Immature natural killer cell (primary cell): ENCODE measurements at regions not wholly inside any gene's neighbourhood (a gene's known extent, or its start where the extent isn't known, plus 50 kb on each side); places are given as distances from the start of the nearest gene placed in this dataset.
"Not testable (repeated sequence)": the region's sequence is repeated elsewhere in the genome, so short reads cannot be mapped to it uniquely, and the experiment has no call there.

Experiments
- DNase-seq, 3 donors: peaks; one replicate each; pipeline ENCODE4 v3.0.0; 2022; ENCODE audit warnings: mixed read lengths in 1 of 3
- H3K27ac Mint-ChIP-seq, 6 donors: one replicate each; pipeline ENCODE4 v1.8.0; 2020; ENCODE audit warnings: mixed read lengths in 6 of 6, mild to moderate bottlenecking in 5 of 6, inconsistent platforms in 4 of 6, moderate library complexity in 3 of 6
- H3K27me3 Mint-ChIP-seq, 3 donors: one replicate each; pipeline ENCODE4 v1.8.0; 2020 to 2021; ENCODE audit warnings: low read depth in 3 of 3, mild to moderate bottlenecking in 3 of 3, mixed read lengths in 3 of 3, moderate library complexity in 3 of 3, inconsistent platforms in 1 of 3
- H3K36me3 Mint-ChIP-seq, 3 donors: one replicate each; pipeline ENCODE4 v1.8.0; 2020; ENCODE audit warnings: mixed read lengths in 3 of 3, inconsistent platforms in 2 of 3, mild to moderate bottlenecking in 2 of 3
- H3K4me1 Mint-ChIP-seq, 2 donors: one replicate each; pipeline ENCODE4 v1.8.0; 2020; ENCODE audit warnings: inconsistent platforms in 2 of 2, mild to moderate bottlenecking in 2 of 2, mixed read lengths in 2 of 2, moderate library complexity in 1 of 2
- H3K4me3 Mint-ChIP-seq, 5 donors: one replicate each; pipeline ENCODE4 v1.8.0; 2020; ENCODE audit warnings: mild to moderate bottlenecking in 5 of 5, mixed read lengths in 5 of 5, inconsistent platforms in 3 of 5, moderate library complexity in 3 of 5
- H3K9me3 Mint-ChIP-seq, 6 donors: one replicate each; pipeline ENCODE4 v1.8.0; 2020; ENCODE audit warnings: mild to moderate bottlenecking in 6 of 6, mixed read lengths in 6 of 6, inconsistent platforms in 4 of 6, moderate library complexity in 3 of 6

DNA sequence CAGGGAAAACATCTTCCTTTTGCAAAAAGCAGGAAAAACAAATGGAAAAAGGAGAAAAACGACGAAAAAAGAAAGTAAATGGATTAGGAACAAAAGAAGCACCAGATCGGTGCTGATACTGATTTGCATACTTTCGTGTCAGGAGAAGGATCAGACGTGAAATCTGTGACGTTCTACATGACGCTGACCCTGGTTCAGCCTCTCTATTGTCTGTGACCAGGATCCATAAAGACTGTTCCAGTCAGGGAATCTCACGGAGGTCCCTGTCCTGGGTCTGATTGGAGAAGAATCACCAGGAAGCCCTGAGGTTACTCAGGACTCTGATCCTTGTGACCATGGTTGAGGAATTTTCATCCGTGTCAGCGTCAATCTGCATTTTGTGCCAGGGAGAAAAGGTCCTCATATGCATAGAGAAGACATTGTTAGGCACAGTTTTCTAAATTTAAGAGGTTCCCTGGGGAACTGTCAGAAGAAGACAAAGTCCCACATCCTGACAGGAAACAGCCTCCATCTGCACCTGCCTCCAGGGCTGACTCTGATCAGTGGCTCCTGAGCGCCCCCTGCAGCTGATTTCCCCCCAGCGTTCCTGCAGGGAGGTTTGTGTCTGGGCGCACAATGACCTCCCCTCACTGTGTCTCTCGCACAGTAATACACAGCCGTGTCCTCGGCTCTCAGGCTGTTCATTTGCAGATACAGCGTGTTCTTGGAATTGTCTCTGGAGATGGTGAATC is 832.9 kb downstream of the TMEM121 start:
- not testable (repeated sequence) for H3K4me1 Mint-ChIP-seq, H3K27me3 Mint-ChIP-seq, H3K4me3 Mint-ChIP-seq, H3K27ac Mint-ChIP-seq, DNase-seq, H3K36me3 Mint-ChIP-seq, H3K9me3 Mint-ChIP-seq

GRCh38 chr14:106365371-106365770 is 839.0 kb downstream of the TMEM121 start:
- not testable (repeated sequence) for DNase-seq, H3K36me3 Mint-ChIP-seq, H3K9me3 Mint-ChIP-seq, H3K27ac Mint-ChIP-seq, H3K4me3 Mint-ChIP-seq, H3K27me3 Mint-ChIP-seq, H3K4me1 Mint-ChIP-seq

- H3K27me3 Mint-ChIP-seq, DNase-seq, H3K4me3 Mint-ChIP-seq, H3K9me3 Mint-ChIP-seq, H3K4me1 Mint-ChIP-seq, H3K27ac Mint-ChIP-seq, H3K36me3 Mint-ChIP-seq: not testable (repeated sequence)
Measured at GRCh38 chr14:106365894-106366293, 839.5 kb downstream of the TMEM121 start.

DNA sequence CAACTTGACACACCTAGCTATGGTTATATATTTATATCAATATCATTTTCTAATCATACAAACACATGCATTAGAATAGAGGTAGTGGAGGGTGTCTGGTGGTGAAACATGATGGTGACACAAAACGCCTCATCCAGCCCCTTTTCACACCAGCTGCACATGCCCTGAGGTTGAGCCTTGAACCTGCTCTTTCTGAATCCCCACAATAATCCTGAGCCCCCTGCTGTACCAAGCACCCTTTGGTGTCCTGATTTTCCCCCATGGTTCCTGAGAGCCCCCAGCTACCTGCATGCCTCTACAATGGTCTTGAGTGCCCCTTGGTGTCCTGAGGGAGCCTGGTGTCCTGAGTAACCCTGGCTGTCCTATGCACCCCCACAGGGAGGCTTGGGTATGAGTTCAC is 840.6 kb downstream of the TMEM121 start:
- not testable (repeated sequence) for H3K4me1 Mint-ChIP-seq, DNase-seq, H3K36me3 Mint-ChIP-seq, H3K4me3 Mint-ChIP-seq, H3K27ac Mint-ChIP-seq, H3K27me3 Mint-ChIP-seq, H3K9me3 Mint-ChIP-seq

GRCh38 chr14:106369456-106369855 is 843.1 kb downstream of the TMEM121 start:
- H3K36me3 Mint-ChIP-seq, result not testable (repeated sequence)

GRCh38 chr14:106372870-106373652 is 846.7 kb downstream of the TMEM121 start:
- peak; percentile 47 to 70 (median 61) for DNase-seq
- H3K36me3 Mint-ChIP-seq, result no peaks in the 10 kb centered on the region
- H3K27ac Mint-ChIP-seq, result peak overlapping the region in 1 of 6 donors; percentile 12
- H3K4me3 Mint-ChIP-seq, result peak overlapping the region in 4 of 5 donors; percentile 38 to 69 (median 62)
- H3K9me3 Mint-ChIP-seq, result no peaks in the 10 kb centered on the region
- peaks cover 0 to 6% (median 2%) of the 10 kb centered on the region in 3 donors for H3K27me3 Mint-ChIP-seq
- peaks cover 9 to 12% of the 10 kb centered on the region in 2 donors for H3K4me1 Mint-ChIP-seq

More at GRCh38 chr14:106369456-106369855, 843.1 kb downstream of the TMEM121 start:
- H3K27ac Mint-ChIP-seq, H3K4me3 Mint-ChIP-seq, H3K27me3 Mint-ChIP-seq, DNase-seq, H3K9me3 Mint-ChIP-seq: not testable (repeated sequence)
- peaks cover 9 to 12% of the 10 kb centered on the region in 2 donors for H3K4me1 Mint-ChIP-seq

- not testable (repeated sequence) for DNase-seq, H3K27ac Mint-ChIP-seq, H3K9me3 Mint-ChIP-seq, H3K27me3 Mint-ChIP-seq, H3K36me3 Mint-ChIP-seq
- Mint-ChIP-seq H3K4me1 (peaks cover 9 to 12% of the 10 kb centered on the region in 2 donors), H3K4me3 (peak overlapping the region in 4 of 5 donors; percentile 3 to 65 (median 49))
Measured at GRCh38 chr14:106373653-106374110, 847.3 kb downstream of the TMEM121 start.

DNA sequence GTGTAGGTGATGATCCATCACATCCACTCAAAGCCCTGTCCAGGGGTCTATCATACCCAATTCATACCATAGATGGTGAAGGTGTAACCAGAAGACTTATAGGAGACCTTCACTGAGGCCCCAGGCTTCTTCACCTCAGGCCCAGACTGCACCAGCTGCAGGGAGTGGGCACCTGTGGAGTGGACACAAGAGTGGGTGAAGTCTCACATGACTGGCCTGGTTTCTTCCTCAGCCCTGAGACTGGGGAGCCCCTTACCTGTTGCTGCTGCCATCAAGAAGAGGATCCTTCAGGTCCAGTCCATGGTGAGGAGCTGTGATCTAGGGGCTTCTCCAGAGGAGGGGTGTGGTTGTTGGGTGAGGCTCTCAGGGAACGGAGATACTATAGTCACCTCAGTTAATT is 851.0 kb downstream of the TMEM121 start:
- Mint-ChIP-seq H3K27ac (no peak overlapping the region), H3K36me3 (no peaks in the 10 kb centered on the region), H3K9me3 (no peaks in the 10 kb centered on the region), H3K27me3 (peaks cover 0 to 13% (median 5%) of the 10 kb centered on the region in 3 donors), H3K4me3 (no peak overlapping the region), H3K4me1 (peaks cover 9 to 12% of the 10 kb centered on the region in 2 donors)
- DNase-seq, result no peak

- H3K4me3 Mint-ChIP-seq, result no peak overlapping the region
- DNase-seq, result peak in 1 of 3 donors; percentile 14
- H3K9me3 Mint-ChIP-seq, result no peaks in the 10 kb centered on the region
- no peak overlapping the region for H3K27ac Mint-ChIP-seq
- H3K4me1 Mint-ChIP-seq, result peaks cover 5 to 6% of the 10 kb centered on the region in 2 donors
- H3K36me3 Mint-ChIP-seq, result no peaks in the 10 kb centered on the region
- H3K27me3 Mint-ChIP-seq, result peaks cover 0 to 12% (median 6%) of the 10 kb centered on the region in 3 donors
Measured at GRCh38 chr14:106378191-106378590, 851.8 kb downstream of the TMEM121 start.

DNA sequence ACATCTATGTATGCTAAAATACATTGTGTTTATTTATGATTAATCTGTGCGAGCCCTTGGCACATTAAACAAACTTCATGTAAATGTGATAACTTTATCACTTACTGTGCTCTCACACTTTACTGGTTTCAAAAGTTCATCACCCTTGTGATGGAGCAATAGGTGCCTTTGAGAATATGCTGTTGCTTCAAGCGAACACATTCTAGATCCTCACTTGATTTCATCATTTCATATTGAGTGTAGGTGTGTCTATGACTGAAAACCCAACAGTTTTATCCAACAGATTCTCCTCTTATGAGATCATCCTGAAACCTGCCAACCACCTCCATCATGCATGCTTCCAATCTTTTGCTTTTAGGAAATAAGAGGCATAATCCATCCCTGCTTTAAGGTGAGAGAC is 854.4 kb downstream of the TMEM121 start:
- no peak for DNase-seq
- Mint-ChIP-seq H3K27me3 (peaks cover 2 to 15% (median 12%) of the 10 kb centered on the region in 3 donors), H3K4me1 (no peaks in the 10 kb centered on the region), H3K36me3 (no peaks in the 10 kb centered on the region), H3K4me3 (no peak overlapping the region), H3K27ac (no peak overlapping the region), H3K9me3 (no peaks in the 10 kb centered on the region)

GRCh38 chr14:106389186-106389585 is 862.8 kb downstream of the TMEM121 start:
- H3K27me3 Mint-ChIP-seq, result peaks cover 3 to 15% (median 5%) of the 10 kb centered on the region in 3 donors
- not testable (repeated sequence) for H3K36me3 Mint-ChIP-seq, H3K4me3 Mint-ChIP-seq, H3K4me1 Mint-ChIP-seq, H3K27ac Mint-ChIP-seq, H3K9me3 Mint-ChIP-seq, DNase-seq

DNA sequence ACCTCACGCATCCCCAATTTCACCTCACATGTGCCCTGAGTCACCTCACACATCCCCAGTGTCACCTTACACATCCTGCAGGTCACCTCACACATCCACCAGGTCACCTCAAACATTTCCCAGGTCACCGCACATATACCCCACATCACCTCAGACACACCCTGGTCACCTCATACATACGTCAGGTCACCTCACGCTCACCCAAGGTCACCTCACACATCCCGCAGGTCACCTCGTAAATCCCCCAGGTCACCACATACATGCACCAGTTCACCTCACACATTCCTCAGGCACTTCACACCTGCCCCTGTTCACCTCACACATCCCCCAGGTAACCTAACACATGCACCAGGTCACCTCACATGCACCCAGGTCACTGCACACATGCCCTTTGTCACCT is 864.0 kb downstream of the TMEM121 start:
- Mint-ChIP-seq H3K27me3 (peaks cover 3 to 7% (median 4%) of the 10 kb centered on the region in 3 donors), H3K36me3 (no peaks in the 10 kb centered on the region), H3K4me3 (no peak overlapping the region), H3K4me1 (no peaks in the 10 kb centered on the region), H3K27ac (no peak overlapping the region), H3K9me3 (no peaks in the 10 kb centered on the region)
- DNase-seq, result no peak

GRCh38 chr14:106390947-106391346 is 864.6 kb downstream of the TMEM121 start:
- H3K27me3 Mint-ChIP-seq, result peaks cover 3 to 7% (median 6%) of the 10 kb centered on the region in 3 donors

GRCh38 chr14:106393742-106394141 is 867.4 kb downstream of the TMEM121 start:
- H3K36me3 Mint-ChIP-seq, result no peaks in the 10 kb centered on the region
- no peaks in the 10 kb centered on the region for H3K4me1 Mint-ChIP-seq
- H3K9me3 Mint-ChIP-seq, result no peaks in the 10 kb centered on the region
- peaks cover 3 to 7% (median 6%) of the 10 kb centered on the region in 3 donors for H3K27me3 Mint-ChIP-seq
- no peak overlapping the region for H3K4me3 Mint-ChIP-seq
- no peak for DNase-seq
- no peak overlapping the region for H3K27ac Mint-ChIP-seq

More at GRCh38 chr14:106390947-106391346, 864.6 kb downstream of the TMEM121 start:
- no peak for DNase-seq
- Mint-ChIP-seq H3K9me3 (no peaks in the 10 kb centered on the region), H3K27ac (peak overlapping the region in 1 of 6 donors; percentile 12), H3K36me3 (no peaks in the 10 kb centered on the region), H3K4me1 (no peaks in the 10 kb centered on the region), H3K4me3 (no peak overlapping the region)
